Activated T-cell treated with anti-CD3 and anti-CD28 coated beads, Interleukin-2, amount 50 U/mL, for 72 hours (primary cell): ENCODE measurements at regions not wholly inside any gene's neighbourhood (a gene's known extent, or its start where the extent isn't known, plus 50 kb on each side); places are given as distances from the start of the nearest gene placed in this dataset.

Experiments
- ATAC-seq, 2 donors: fragments of 150-1000 bp; cut with Tn5 transposase; replicated peaks in 1 of 2; 2 replicates each; pipeline ENCODE4 v1.10.0; 2021; ENCODE audit warnings: moderate library complexity in 2 of 2, mild to moderate bottlenecking in 1 of 2
- DNase-seq, 2 donors: peaks; one replicate each; pipeline ENCODE4 v3.0.0; 2021 to 2022; ENCODE audit warnings: mixed read lengths in 1 of 2
- H3K27ac Mint-ChIP-seq: one replicate; pipeline ENCODE4 v1.8.0; 2022; ENCODE audit warnings: mild to moderate bottlenecking, moderate library complexity, mixed read lengths
- H3K27me3 Mint-ChIP-seq: one replicate; pipeline ENCODE4 v1.8.0; 2022; ENCODE audit warnings: low read depth, mixed read lengths
- H3K36me3 Mint-ChIP-seq, 2 donors: one replicate each; pipeline ENCODE4 v1.8.0; 2022; ENCODE audit warnings: mixed read lengths in 2 of 2, mild to moderate bottlenecking in 1 of 2; ENCODE audit not compliant: insufficient read depth in 2 of 2
- H3K4me1 Mint-ChIP-seq: one replicate; pipeline ENCODE4 v1.8.0; 2022; ENCODE audit warnings: low read depth, mixed read lengths
- H3K4me3 Mint-ChIP-seq, 2 donors: one replicate each; pipeline ENCODE4 v1.8.0; 2022; ENCODE audit warnings: mild to moderate bottlenecking in 2 of 2, mixed read lengths in 2 of 2, moderate library complexity in 2 of 2
- H3K9me3 Mint-ChIP-seq, 2 donors: one replicate each; pipeline ENCODE4 v1.8.0; 2022; ENCODE audit warnings: mixed read lengths in 2 of 2

- no peaks in the 10 kb centered on the region for H3K4me1 Mint-ChIP-seq
- H3K4me3 Mint-ChIP-seq = no peak overlapping the region
- no peak for DNase-seq
- peaks cover 0 to 2% of the 10 kb centered on the region in 2 donors for H3K36me3 Mint-ChIP-seq
- H3K27ac Mint-ChIP-seq = no peak overlapping the region
- peaks cover 3 to 5% of the 10 kb centered on the region in 2 donors for H3K9me3 Mint-ChIP-seq
- H3K27me3 Mint-ChIP-seq = no peaks in the 10 kb centered on the region
- no peak for ATAC-seq
These were observed 144.9 kb downstream of the HAPSTR1 start for GRCh38 chr16:9236319-9236718.

DNA sequence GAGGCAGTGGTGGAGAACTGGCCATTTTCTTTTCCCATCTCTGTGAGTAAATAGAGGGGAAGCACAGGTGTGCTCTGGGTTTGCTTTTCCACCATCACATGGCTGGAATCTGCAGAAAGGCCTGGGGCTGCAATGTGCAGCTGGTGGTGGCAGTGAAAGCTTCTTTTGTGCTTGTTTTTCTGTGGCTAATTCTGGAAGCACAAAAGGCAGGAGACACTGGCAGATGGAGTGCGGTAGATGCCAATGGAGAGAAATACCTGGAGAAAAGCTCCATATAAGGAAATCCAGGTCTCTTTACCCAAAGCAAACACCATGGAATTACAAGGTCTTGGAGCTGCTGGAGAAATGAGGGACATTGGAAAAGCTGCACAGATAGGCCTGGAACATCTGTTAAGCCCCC is 146.9 kb downstream of the HAPSTR1 start:
- H3K27ac Mint-ChIP-seq = no peak overlapping the region
- no peak overlapping the region for H3K4me3 Mint-ChIP-seq
- no peak for DNase-seq
- no peak for ATAC-seq
- peaks cover 4 to 5% of the 10 kb centered on the region in 2 donors for H3K9me3 Mint-ChIP-seq
- no peaks in the 10 kb centered on the region for H3K27me3 Mint-ChIP-seq
- peaks cover 0 to 2% of the 10 kb centered on the region in 2 donors for H3K36me3 Mint-ChIP-seq
- H3K4me1 Mint-ChIP-seq = no peaks in the 10 kb centered on the region

DNA sequence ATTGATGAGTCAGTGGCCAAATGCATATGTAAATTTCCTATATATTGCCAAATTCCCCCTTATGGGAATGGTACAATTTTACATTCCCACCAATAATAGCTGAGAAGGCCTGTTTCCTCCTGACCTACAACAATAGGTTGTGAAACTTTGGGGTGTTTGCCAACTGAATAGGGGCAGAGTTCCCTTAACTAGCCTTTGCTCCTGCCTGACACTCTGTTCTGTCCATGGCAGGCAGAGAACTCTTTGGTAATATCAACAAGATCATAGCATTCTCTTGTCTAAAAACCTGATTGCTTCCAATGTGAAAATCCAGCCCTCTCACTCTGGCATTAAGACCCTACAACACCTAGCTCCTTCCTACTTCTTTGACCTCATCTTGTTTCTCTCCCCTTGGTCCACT is 149.7 kb downstream of the HAPSTR1 start:
- peaks cover 0 to 2% of the 10 kb centered on the region in 2 donors for H3K36me3 Mint-ChIP-seq
- no peaks in the 10 kb centered on the region for H3K4me1 Mint-ChIP-seq
- ATAC-seq (no peak), DNase-seq (no peak)
- H3K4me3 Mint-ChIP-seq = no peak overlapping the region
- peaks cover 4 to 5% of the 10 kb centered on the region in 2 donors for H3K9me3 Mint-ChIP-seq
- no peak overlapping the region for H3K27ac Mint-ChIP-seq
- no peaks in the 10 kb centered on the region for H3K27me3 Mint-ChIP-seq

DNA sequence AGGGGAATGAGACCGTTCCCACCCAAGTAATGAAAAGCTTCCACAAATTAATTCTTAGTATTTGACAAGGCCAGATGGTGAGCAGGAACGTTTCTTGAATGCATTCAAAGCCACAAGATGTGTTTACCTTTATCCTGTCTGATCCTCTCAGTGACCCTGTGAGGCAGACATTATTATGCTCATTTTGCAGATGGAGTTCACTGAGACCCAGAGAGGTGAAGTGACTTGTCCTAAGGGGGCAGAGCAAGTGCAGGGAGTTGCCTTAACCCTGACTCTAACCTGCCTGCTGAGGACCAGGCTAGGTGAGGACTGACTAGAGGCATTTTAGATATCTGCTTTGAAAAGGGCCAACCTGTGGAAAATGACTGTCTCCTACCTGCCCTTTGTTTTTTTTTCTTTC is 156.7 kb downstream of the HAPSTR1 start:
- DNase-seq (no peak), ATAC-seq (no peak)
- Mint-ChIP-seq H3K4me3 (no peak overlapping the region), H3K27ac (no peak overlapping the region), H3K27me3 (peaks cover 16% of the 10 kb centered on the region), H3K4me1 (no peaks in the 10 kb centered on the region), H3K36me3 (no peaks in the 10 kb centered on the region), H3K9me3 (peaks cover 2% of the 10 kb centered on the region in 2 donors)

DNA sequence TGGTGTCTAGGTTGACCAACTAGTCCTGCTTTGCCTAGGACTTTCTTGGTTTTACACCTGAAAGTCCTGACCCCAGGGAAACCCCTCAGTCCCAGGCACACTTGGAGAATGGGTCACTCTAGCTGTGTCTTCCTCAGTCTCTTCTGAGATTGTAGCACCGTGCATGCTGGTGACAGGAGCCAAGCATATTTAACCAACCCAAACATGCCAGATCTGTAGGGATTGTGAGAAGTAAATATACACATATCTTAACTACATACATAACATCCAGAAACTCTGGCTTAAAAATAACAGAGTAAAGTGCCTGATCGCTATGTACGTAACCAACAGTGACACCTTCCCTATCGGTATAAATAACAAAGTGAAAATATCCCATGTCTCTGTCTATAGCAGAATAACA is 158.1 kb downstream of the HAPSTR1 start:
- H3K4me1 Mint-ChIP-seq = no peaks in the 10 kb centered on the region
- peaks cover 16% of the 10 kb centered on the region for H3K27me3 Mint-ChIP-seq
- peaks cover 2% of the 10 kb centered on the region in 2 donors for H3K9me3 Mint-ChIP-seq
- H3K4me3 Mint-ChIP-seq = no peak overlapping the region
- DNase-seq (no peak), ATAC-seq (no peak)
- no peak overlapping the region for H3K27ac Mint-ChIP-seq
- H3K36me3 Mint-ChIP-seq = no peaks in the 10 kb centered on the region

DNA sequence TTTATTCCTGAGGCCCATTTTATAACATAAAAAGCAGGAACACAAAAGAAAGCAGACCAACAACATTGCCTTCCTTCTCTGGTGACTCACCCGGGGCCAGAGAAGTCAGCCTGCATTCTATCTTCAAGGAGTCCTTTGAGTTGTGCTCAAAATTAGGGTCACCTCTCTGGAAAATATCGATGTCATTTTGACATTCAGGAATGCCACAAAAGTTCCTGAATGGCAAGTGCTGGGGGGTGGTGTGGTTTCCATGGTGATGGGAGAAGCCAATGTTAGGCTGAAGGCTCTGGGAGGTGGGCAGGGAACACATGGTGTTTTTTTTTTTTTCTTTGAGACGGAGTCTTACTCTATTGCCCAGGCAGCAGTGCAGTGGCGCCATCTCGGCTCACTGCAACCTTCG is 159.6 kb downstream of the HAPSTR1 start:
- DNase-seq (no peak), ATAC-seq (no peak)
- Mint-ChIP-seq H3K27me3 (peaks cover 16% of the 10 kb centered on the region), H3K27ac (no peak overlapping the region), H3K4me3 (no peak overlapping the region), H3K4me1 (no peaks in the 10 kb centered on the region), H3K36me3 (no peaks in the 10 kb centered on the region), H3K9me3 (peaks cover 2% of the 10 kb centered on the region in 2 donors)

DNA sequence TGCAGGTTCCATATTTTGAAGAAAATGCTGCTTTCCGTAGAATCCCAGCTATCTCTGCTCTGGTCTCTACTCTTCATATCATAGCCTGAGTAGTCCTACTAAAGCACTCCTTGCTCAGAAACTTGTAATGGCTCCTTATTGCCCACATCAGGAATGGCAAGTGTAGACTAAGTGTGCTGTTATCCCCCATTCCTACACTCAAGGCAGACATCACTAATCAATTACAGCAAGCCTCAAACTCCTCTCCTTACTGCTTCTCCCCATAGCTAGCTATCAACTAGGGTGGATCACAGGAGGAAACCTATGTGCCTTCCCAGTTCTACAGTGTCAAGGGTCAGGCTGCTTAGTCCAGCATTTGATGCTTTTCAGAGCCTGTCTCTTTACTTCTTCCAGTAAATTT is 163.4 kb downstream of the HAPSTR1 start:
- Mint-ChIP-seq H3K4me1 (no peaks in the 10 kb centered on the region), H3K27me3 (peaks cover 34% of the 10 kb centered on the region), H3K4me3 (no peak overlapping the region), H3K9me3 (peaks cover 2% of the 10 kb centered on the region in 2 donors), H3K36me3 (no peaks in the 10 kb centered on the region), H3K27ac (no peak overlapping the region)
- no peak for ATAC-seq
- DNase-seq = no peak

DNA sequence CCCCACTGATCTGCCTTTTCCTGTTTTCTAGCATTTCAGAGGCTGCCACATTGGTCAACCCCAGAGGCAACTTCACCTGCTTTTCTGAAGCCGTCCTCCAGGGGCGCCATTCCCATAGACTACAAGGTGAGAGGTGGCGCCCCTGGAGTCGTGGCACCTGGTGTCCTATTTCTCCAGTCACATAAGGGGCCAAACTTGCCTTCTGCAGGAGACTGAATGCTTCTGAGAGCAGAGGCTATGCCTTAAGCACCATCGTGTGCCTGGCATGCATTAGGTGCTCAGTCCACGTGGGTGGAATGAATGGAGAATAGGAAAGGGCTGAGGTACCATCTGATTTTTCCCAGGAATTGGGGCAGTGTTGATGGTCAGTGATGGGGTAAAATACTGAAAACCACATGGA is 164.8 kb downstream of the HAPSTR1 start:
- no peaks in the 10 kb centered on the region for H3K4me1 Mint-ChIP-seq
- peaks cover 2% of the 10 kb centered on the region in 2 donors for H3K9me3 Mint-ChIP-seq
- no peaks in the 10 kb centered on the region for H3K36me3 Mint-ChIP-seq
- DNase-seq = peak; percentile 14 to 40
- H3K27ac Mint-ChIP-seq = no peak overlapping the region
- H3K4me3 Mint-ChIP-seq = no peak overlapping the region
- H3K27me3 Mint-ChIP-seq = peaks cover 34% of the 10 kb centered on the region
- ATAC-seq = no peak

DNA sequence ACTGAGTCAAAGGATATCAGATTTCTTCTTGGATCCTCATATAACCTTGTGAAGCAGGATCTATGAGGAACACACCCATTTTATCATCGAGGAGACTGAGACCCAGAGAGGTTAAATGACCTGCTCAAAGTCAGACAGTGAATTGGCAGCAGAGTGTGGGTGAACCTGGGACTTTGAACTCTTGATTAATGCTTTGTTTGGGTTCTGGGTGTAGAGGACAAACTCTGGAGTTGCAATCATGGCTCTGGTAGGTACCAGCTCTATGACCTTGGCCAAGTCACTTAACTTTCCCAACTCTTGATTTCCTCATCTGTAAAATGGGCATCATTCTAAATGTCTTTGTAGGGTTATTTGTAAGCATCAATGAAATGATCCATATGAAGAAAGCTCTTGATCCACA is 166.4 kb downstream of the HAPSTR1 start:
- H3K27ac Mint-ChIP-seq = no peak overlapping the region
- DNase-seq (no peak), ATAC-seq (no peak)
- peaks cover 19% of the 10 kb centered on the region for H3K27me3 Mint-ChIP-seq
- no peaks in the 10 kb centered on the region for H3K4me1 Mint-ChIP-seq
- H3K9me3 Mint-ChIP-seq = no peaks in the 10 kb centered on the region
- H3K4me3 Mint-ChIP-seq = no peak overlapping the region
- no peaks in the 10 kb centered on the region for H3K36me3 Mint-ChIP-seq

DNA sequence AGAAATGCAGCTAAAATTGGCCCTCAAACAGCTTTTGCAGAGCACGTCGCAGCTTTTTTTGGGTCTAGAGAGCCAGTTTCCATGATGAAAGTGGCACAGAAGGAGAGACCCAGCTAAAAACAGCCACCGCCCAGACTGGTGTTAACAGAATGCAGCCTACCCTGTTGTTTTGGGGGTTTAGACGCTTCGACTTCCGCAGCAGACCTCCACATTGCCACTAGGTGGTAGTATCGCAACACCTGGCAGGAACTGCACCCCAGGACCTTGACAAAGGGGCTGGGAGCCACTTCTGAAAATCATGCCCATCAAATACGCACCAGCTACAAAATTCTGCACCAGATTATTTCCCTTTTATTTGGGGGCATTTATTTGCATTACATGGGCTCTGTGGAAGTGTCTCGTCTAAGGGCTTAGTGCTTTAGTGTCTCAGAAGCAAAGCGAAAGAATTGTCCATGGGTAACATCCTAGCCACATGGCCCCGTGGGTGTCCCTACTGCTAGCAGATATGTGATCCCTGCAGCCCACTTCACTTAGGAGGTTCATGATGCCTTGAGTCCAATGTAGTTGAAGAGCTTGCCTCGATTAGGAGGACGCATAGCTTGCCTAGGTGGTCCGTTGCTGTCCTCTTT is 167.1 kb downstream of the HAPSTR1 start:
- Mint-ChIP-seq H3K9me3 (no peaks in the 10 kb centered on the region), H3K27me3 (peaks cover 18% of the 10 kb centered on the region), H3K4me1 (no peaks in the 10 kb centered on the region), H3K4me3 (no peak overlapping the region), H3K27ac (no peak overlapping the region), H3K36me3 (no peaks in the 10 kb centered on the region)
- ATAC-seq (no peak), DNase-seq (peak; percentile 16 to 46)

DNA sequence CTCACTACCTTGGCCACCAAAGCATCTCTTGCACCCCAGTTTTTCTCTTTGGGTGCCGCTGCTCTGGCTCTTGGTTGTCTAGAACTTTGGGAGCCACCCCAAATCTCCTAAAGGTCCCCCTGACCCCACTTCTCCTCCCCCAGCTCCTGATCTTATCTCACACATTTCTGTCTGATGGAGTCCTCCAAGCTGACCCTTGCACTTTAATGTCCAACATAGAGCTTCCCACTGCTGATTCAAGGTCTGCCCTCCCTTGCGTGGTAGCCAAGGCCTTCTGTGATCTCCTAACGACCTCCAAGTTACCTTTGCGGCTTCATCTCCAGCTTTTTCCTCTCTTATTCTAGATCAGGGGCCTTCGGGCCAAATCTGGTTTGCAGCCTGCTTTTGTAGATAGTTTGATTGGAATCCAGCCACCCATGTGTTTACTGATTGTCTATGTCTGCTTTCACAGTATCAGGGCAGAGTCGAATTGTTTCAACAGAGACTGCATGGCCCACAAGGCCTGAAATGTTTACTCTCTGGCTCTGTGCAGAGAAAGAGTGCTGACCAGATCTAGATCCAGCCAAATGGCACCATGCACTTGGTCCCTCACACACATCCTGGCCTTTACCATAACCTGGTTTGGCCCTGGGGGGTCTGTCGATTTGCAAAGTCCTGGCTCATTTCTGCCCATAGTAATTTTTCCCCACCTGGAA is 168.6 kb downstream of the HAPSTR1 start:
- Mint-ChIP-seq H3K4me3 (no peak overlapping the region), H3K9me3 (no peaks in the 10 kb centered on the region), H3K27ac (no peak overlapping the region), H3K27me3 (peaks cover 23% of the 10 kb centered on the region), H3K4me1 (no peaks in the 10 kb centered on the region), H3K36me3 (no peaks in the 10 kb centered on the region)
- no peak for ATAC-seq
- DNase-seq = no peak

- DNase-seq = no peak
- no peaks in the 10 kb centered on the region for H3K36me3 Mint-ChIP-seq
- peaks cover 26% of the 10 kb centered on the region for H3K27me3 Mint-ChIP-seq
- H3K4me1 Mint-ChIP-seq = no peaks in the 10 kb centered on the region
- no peaks in the 10 kb centered on the region for H3K9me3 Mint-ChIP-seq
- no peak for ATAC-seq
- H3K4me3 Mint-ChIP-seq = no peak overlapping the region
- no peak overlapping the region for H3K27ac Mint-ChIP-seq
These were observed 169.2 kb downstream of the HAPSTR1 start for GRCh38 chr16:9260666-9261065.

DNA sequence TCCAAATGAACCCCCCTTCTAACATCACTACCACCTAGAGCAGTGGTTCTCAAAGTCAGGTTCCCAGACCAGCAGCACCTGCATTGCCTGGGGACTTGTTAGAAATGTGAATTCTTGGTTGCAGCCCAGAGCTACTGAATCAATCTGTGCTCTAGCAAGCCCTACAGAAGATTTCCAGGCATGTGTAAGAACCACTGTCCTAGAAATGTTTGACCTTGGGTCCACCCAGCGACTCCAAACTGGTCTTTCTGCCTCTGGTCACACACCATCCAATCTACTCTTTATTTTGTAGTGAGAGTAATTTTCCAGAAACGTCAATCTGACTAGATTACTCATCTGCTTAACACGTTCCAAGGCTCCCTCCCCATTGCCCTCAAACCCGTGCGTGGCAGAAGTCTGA is 169.9 kb downstream of the HAPSTR1 start:
- H3K27me3 Mint-ChIP-seq = peaks cover 33% of the 10 kb centered on the region
- no peaks in the 10 kb centered on the region for H3K4me1 Mint-ChIP-seq
- no peak overlapping the region for H3K27ac Mint-ChIP-seq
- no peaks in the 10 kb centered on the region for H3K36me3 Mint-ChIP-seq
- H3K4me3 Mint-ChIP-seq = no peak overlapping the region
- H3K9me3 Mint-ChIP-seq = no peaks in the 10 kb centered on the region
- DNase-seq (no peak), ATAC-seq (no peak)
